Mammary epithelial cell (primary cell): ENCODE measurements at regions not wholly inside any gene's neighbourhood (a gene's known extent, or its start where the extent isn't known, plus 50 kb on each side); places are given as distances from the start of the nearest gene placed in this dataset.

Source experiments
- CTCF ChIP-seq, 2 donors: IDR thresholded peaks in 1 of 2; conservative IDR thresholded peaks in 1 of 2; 2 replicates each; pipeline ENCODE4 v1.5.1; 2011 to 2012; ENCODE audit warnings: inconsistent platforms in 2 of 2, low read length in 2 of 2, mild to moderate bottlenecking in 2 of 2, control low read depth in 1 of 2, low read depth in 1 of 2; ENCODE audit not compliant: insufficient read depth in 1 of 2; ENCODE audit errors: extremely low read depth in 1 of 2
- EZH2 ChIP-seq: IDR thresholded peaks from 2 replicates; pipeline ENCODE4 v1.6.1; 2012; ENCODE audit warnings: low read length, inconsistent platforms, borderline replicate concordance

GRCh38 chr18:73983970-73984369 is 163.7 kb downstream of the FBXO15 start:
- no peak for TF ChIP-seq CTCF (conservative IDR thresholded peaks at IDR 0.05 in 1 of 2, IDR thresholded peaks at IDR 0.05 in 1 of 2; ENCODE audit: extremely low read depth in 1 of 2, insufficient read depth in 1 of 2, low read depth in 1 of 2, low read length in 2 of 2)
- TF ChIP-seq EZH2: no peak
